CD14-positive monocyte (primary cell): ENCODE measurements at regions not wholly inside any gene's neighbourhood (a gene's known extent, or its start where the extent isn't known, plus 50 kb on each side); places are given as distances from the start of the nearest gene placed in this dataset.
A peak's percentile ranks its signal among the peaks of the same experiment; 100 is the strongest.

Experiments
- DNase-seq, 3 donors: peaks; one replicate each; pipeline ENCODE4 v3.0.0-alpha.2; 2011 to 2022
- H2AFZ ChIP-seq: 2 replicates; pipeline ENCODE4 v1.6.0; 2012; ENCODE audit warnings: mild to moderate bottlenecking, low read depth, low read length, inconsistent platforms; ENCODE audit not compliant: insufficient read depth, poor library complexity, severe bottlenecking
- H3K27ac ChIP-seq, 2 donors: 1 replicate in 1 of 2; 2 replicates in 1 of 2; pipeline ENCODE4 v1.5.1; 2012 to 2013; ENCODE audit warnings: low read length in 2 of 2, control low read depth in 1 of 2, inconsistent platforms in 1 of 2, low read depth in 1 of 2, mild to moderate bottlenecking in 1 of 2
- H3K27me3 ChIP-seq, 2 donors: one replicate each; pipeline versions ENCODE4 v1.6.0 to v1.6.1; 2011 to 2013; ENCODE audit warnings: low read length in 2 of 2; ENCODE audit not compliant: control insufficient read depth in 2 of 2, insufficient read depth in 2 of 2
- H3K36me3 ChIP-seq, 2 donors: replicated peaks in 1 of 2; 1 replicate in 1 of 2; 2 replicates in 1 of 2; pipeline versions ENCODE4 v1.5.1 to v1.6.1; 2012 to 2013; ENCODE audit warnings: low read length in 2 of 2, control low read depth in 1 of 2, inconsistent platforms in 1 of 2, mild to moderate bottlenecking in 1 of 2; ENCODE audit not compliant: insufficient read depth in 2 of 2, control insufficient read depth in 1 of 2
- H3K4me1 ChIP-seq, 2 donors: 1 replicate in 1 of 2; 2 replicates in 1 of 2; pipeline versions ENCODE4 v1.5.1 to v1.6.1; 2012 to 2013; ENCODE audit warnings: low read length in 2 of 2, control low read depth in 1 of 2, inconsistent platforms in 1 of 2, mild to moderate bottlenecking in 1 of 2, moderate library complexity in 1 of 2; ENCODE audit not compliant: insufficient read depth in 2 of 2, control insufficient read depth in 1 of 2
- H3K4me2 ChIP-seq: replicated peaks from 2 replicates; pipeline ENCODE3; 2012; ENCODE audit warnings: low read length, moderate library complexity, mild to moderate bottlenecking; ENCODE audit not compliant: poor library complexity, severe bottlenecking; ENCODE audit errors: extremely low read depth
- H3K4me3 ChIP-seq, 3 experiments: fragments of 200-600 bp in 1 of 3; sonication (generic) in 1 of 3; replicated peaks in 1 of 3; 1 replicate in 2 of 3; 2 replicates in 1 of 3; pipeline ENCODE4 v1.5.1; 2011 to 2013; ENCODE audit warnings: low read length in 3 of 3, mild to moderate bottlenecking in 3 of 3, control low read depth in 2 of 3, low read depth in 2 of 3, inconsistent platforms in 1 of 3, moderate library complexity in 1 of 3
- H3K79me2 ChIP-seq: 2 replicates; pipeline ENCODE4 v1.6.0; 2012; ENCODE audit warnings: mild to moderate bottlenecking, control low read depth, inconsistent platforms, low read length, moderate library complexity; ENCODE audit not compliant: insufficient read depth
- H3K9ac ChIP-seq: 2 replicates; pipeline ENCODE4 v1.6.0; 2017; ENCODE audit warnings: low read length, mild to moderate bottlenecking; ENCODE audit not compliant: insufficient read depth, poor library complexity, severe bottlenecking
- H3K9me3 ChIP-seq, 2 donors: replicated peaks in 1 of 2; 1 replicate in 1 of 2; 2 replicates in 1 of 2; pipeline versions ENCODE4 v1.5.1 to v1.6.1; 2012 to 2013; ENCODE audit warnings: low read length in 2 of 2, control low read depth in 1 of 2; ENCODE audit not compliant: control insufficient read depth in 1 of 2, insufficient read depth in 1 of 2
- H4K20me1 ChIP-seq: 2 replicates; pipeline ENCODE4 v1.6.0; 2012; ENCODE audit warnings: mild to moderate bottlenecking, low read length, control low read depth, moderate library complexity; ENCODE audit not compliant: insufficient read depth
- H3K27ac Mint-ChIP-seq, 7 donors: one replicate each; pipeline ENCODE4 v1.8.0; 2020; ENCODE audit warnings: mild to moderate bottlenecking in 7 of 7, mixed read lengths in 7 of 7, moderate library complexity in 6 of 7, inconsistent platforms in 2 of 7
- H3K27me3 Mint-ChIP-seq, 3 donors: one replicate each; pipeline ENCODE4 v1.8.0; 2021 to 2022; ENCODE audit warnings: low read depth in 3 of 3, mild to moderate bottlenecking in 3 of 3, mixed read lengths in 3 of 3, moderate library complexity in 3 of 3, inconsistent platforms in 1 of 3
- H3K36me3 Mint-ChIP-seq, 2 donors: one replicate each; pipeline ENCODE4 v1.8.0; 2020; ENCODE audit warnings: mixed read lengths in 2 of 2, inconsistent platforms in 1 of 2, mild to moderate bottlenecking in 1 of 2
- H3K4me1 Mint-ChIP-seq: one replicate; pipeline ENCODE4 v1.8.0; 2020; ENCODE audit warnings: mild to moderate bottlenecking, mixed read lengths
- H3K4me3 Mint-ChIP-seq, 2 donors: one replicate each; pipeline ENCODE4 v1.8.0; 2020; ENCODE audit warnings: mild to moderate bottlenecking in 2 of 2, mixed read lengths in 2 of 2, moderate library complexity in 1 of 2
- H3K9me3 Mint-ChIP-seq, 7 donors: one replicate each; pipeline ENCODE4 v1.8.0; 2020 to 2022; ENCODE audit warnings: mixed read lengths in 7 of 7, mild to moderate bottlenecking in 6 of 7, moderate library complexity in 6 of 7, inconsistent platforms in 2 of 7
- CTCF ChIP-seq: fragments of 200-600 bp; IDR thresholded peaks from one replicate; pipeline ENCODE4 v1.8.0; 2022; ENCODE audit warnings: antibody characterized with exemption, mild to moderate bottlenecking
- WGBS: methylation state at CpG from one replicate; pipeline ENCODE4 v1.1.5; 2013; ENCODE audit warnings: missing lambda C conversion rate; ENCODE audit not compliant: insufficient coverage; 5-methylcytosine and 5-hydroxymethylcytosine counted together
- intact Hi-C, 2 donors: fragments of 100-400 bp; cut with micrococcal nuclease; formaldehyde crosslinking; loops; one replicate each; pipeline versions ENCODE4 v1.15.0 to v1.15.1; 2023

GRCh38 chr7:12456506-12456905 is 52.8 kb upstream of the VWDE start:
- no peak overlapping the region for H3K27ac ChIP-seq
- H2AFZ ChIP-seq = no peak overlapping the region
- no peaks in the 10 kb centered on the region for H4K20me1 ChIP-seq
- H3K36me3 ChIP-seq = no peaks in the 10 kb centered on the region
- H3K27ac Mint-ChIP-seq = no peak overlapping the region
- H3K79me2 ChIP-seq = no peaks in the 10 kb centered on the region
- H3K4me1 ChIP-seq = no peaks in the 10 kb centered on the region
- no peak overlapping the region for H3K4me3 Mint-ChIP-seq
- no peak overlapping the region for H3K9ac ChIP-seq
- intact Hi-C loops = no loop called here
- H3K36me3 Mint-ChIP-seq = no peaks in the 10 kb centered on the region
- TF ChIP-seq CTCF = no peak
- H3K27me3 ChIP-seq = no peaks in the 10 kb centered on the region
- H3K4me2 ChIP-seq = no peak overlapping the region
- DNase-seq = no peak
- H3K4me1 Mint-ChIP-seq = no peaks in the 10 kb centered on the region
- WGBS = no CpG with 5 or more reads among the region's 1 CpG
- no peak overlapping the region for H3K4me3 ChIP-seq
- peaks cover 0 to 3% (median 2%) of the 10 kb centered on the region in 3 donors for H3K27me3 Mint-ChIP-seq
- H3K9me3 ChIP-seq = no peaks in the 10 kb centered on the region
- H3K9me3 Mint-ChIP-seq = peaks cover 0 to 2% (median 0%) of the 10 kb centered on the region in 7 donors

GRCh38 chr7:12458520-12459131 is 55.0 kb upstream of the VWDE start:
- Mint-ChIP-seq H3K9me3 (peaks cover 0 to 2% (median 0%) of the 10 kb centered on the region in 7 donors), H3K4me1 (no peaks in the 10 kb centered on the region), H3K4me3 (no peak overlapping the region), H3K27ac (no peak overlapping the region), H3K27me3 (peaks cover 0 to 2% (median 1%) of the 10 kb centered on the region in 3 donors), H3K36me3 (no peaks in the 10 kb centered on the region)
- intact Hi-C loops = no loop called here
- no peaks in the 10 kb centered on the region for H3K27me3 ChIP-seq
- no peak overlapping the region for H2AFZ ChIP-seq
- H4K20me1 ChIP-seq = no peaks in the 10 kb centered on the region
- no peaks in the 10 kb centered on the region for H3K4me1 ChIP-seq
- H3K4me2 ChIP-seq = no peak overlapping the region
- no peaks in the 10 kb centered on the region for H3K79me2 ChIP-seq
- DNase-seq = no peak
- no peaks in the 10 kb centered on the region for H3K36me3 ChIP-seq
- TF ChIP-seq CTCF = peak; percentile 67
- no peaks in the 10 kb centered on the region for H3K9me3 ChIP-seq
- no peak overlapping the region for H3K9ac ChIP-seq
- no peak overlapping the region for H3K27ac ChIP-seq
- H3K4me3 ChIP-seq = no peak overlapping the region
- no CpG with 5 or more reads among the region's 4 CpGs for WGBS
